Right atrium auricular region (tissue), 2 donors: ENCODE measurements at regions not wholly inside any gene's neighbourhood (a gene's known extent, or its start where the extent isn't known, plus 50 kb on each side); places are given as distances from the start of the nearest gene placed in this dataset.

Source experiments
- DNase-seq: peaks from one replicate; pipeline ENCODE4 v3.0.0-alpha.2; 2019; ENCODE audit warnings: low spot score
- H3K27ac ChIP-seq, 2 donors: fragments of 200-600 bp; sonication (generic); 1 replicate in 1 of 2; 2 replicates in 1 of 2; pipeline ENCODE4 v1.5.1; 2016 to 2019
- H3K27me3 ChIP-seq, 2 donors: fragments of 200-600 bp; sonication (generic); one replicate each; pipeline versions ENCODE4 v1.5.1 to v1.6.0; 2017 to 2019
- H3K36me3 ChIP-seq: fragments of 200-600 bp; sonication (generic); one replicate; pipeline ENCODE4 v1.5.1; 2016
- H3K4me1 ChIP-seq, 2 donors: fragments of 200-600 bp; sonication (generic); one replicate each; pipeline versions ENCODE4 v1.5.1 to v1.6.0; 2017 to 2019
- H3K4me3 ChIP-seq, 2 donors: fragments of 200-600 bp; sonication (generic); 1 replicate in 1 of 2; 2 replicates in 1 of 2; pipeline ENCODE4 v1.5.1; 2017 to 2019; ENCODE audit warnings: mild to moderate bottlenecking in 1 of 2, moderate library complexity in 1 of 2
- H3K9me3 ChIP-seq, 2 donors: fragments of 200-600 bp; sonication (generic); one replicate each; pipeline ENCODE4 v1.5.1; 2019
- CTCF ChIP-seq, 2 donors: fragments of 200-600 bp; sonication (generic); IDR thresholded peaks; one replicate each; pipeline ENCODE4 v1.5.1; 2019; ENCODE audit warnings: antibody characterized with exemption in 2 of 2

GRCh38 chr1:189939967-189940366 is 537.7 kb downstream of the BRINP3 start:
- DNase-seq = no peak

DNA sequence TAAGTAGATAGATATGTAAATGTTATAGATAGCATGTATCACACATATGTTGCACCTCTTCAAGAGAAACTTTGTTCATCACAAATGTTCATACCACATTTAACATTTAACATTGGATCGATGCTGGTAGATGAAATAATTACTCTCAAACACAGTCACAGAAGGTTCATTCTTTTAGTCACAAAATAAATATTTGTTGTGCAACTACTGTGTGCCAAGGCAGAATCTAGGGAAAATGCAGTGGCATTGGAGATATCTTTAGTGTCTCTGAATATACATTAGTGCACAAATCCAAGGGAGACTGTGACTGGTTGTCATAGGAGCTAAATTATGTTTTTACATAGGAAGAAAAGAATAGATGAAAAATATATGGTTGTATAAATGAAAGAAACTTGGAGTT is 535.7 kb downstream of the BRINP3 start:
- Histone ChIP-seq H3K4me3 (no peak overlapping the region), H3K27me3 (no peaks in the 10 kb centered on the region), H3K27ac (no peak overlapping the region), H3K9me3 (no peaks in the 10 kb centered on the region), H3K4me1 (no peaks in the 10 kb centered on the region), H3K36me3 (no peaks in the 10 kb centered on the region)
- TF ChIP-seq CTCF (IDR thresholded peaks at IDR 0.05) = no peak
- no peak for DNase-seq

More at GRCh38 chr1:189939967-189940366, 537.7 kb downstream of the BRINP3 start:
- H3K4me3 ChIP-seq = no peak overlapping the region
- H3K27ac ChIP-seq = no peak overlapping the region
- no peaks in the 10 kb centered on the region for H3K9me3 ChIP-seq
- no peaks in the 10 kb centered on the region for H3K27me3 ChIP-seq
- TF ChIP-seq CTCF (IDR thresholded peaks at IDR 0.05) = no peak
- H3K4me1 ChIP-seq = no peaks in the 10 kb centered on the region
- H3K36me3 ChIP-seq = no peaks in the 10 kb centered on the region

DNA sequence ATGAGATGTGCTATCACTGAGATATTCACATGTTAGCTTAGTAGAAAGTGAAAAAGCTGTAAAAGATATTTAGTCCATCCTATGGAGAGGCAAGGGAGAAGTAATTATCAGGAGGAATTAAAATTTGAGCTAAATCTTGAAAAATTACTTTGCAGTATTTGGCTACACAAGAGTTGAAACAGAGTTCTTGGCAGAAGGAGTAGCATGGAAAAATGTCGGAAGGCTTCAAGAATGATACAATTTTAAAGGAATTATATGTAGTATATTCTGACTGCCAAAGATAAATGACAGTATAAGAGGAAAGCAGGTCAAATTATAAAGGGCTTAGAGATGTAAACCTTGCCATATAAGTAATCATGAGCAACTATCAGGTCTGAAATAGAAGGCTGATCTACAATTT is 518.9 kb downstream of the BRINP3 start:
- H3K36me3 ChIP-seq = no peaks in the 10 kb centered on the region
- no peaks in the 10 kb centered on the region for H3K27me3 ChIP-seq
- TF ChIP-seq CTCF (IDR thresholded peaks at IDR 0.05) = no peak
- no peak for DNase-seq
- no peak overlapping the region for H3K27ac ChIP-seq
- H3K4me3 ChIP-seq = no peak overlapping the region
- no peaks in the 10 kb centered on the region for H3K9me3 ChIP-seq
- H3K4me1 ChIP-seq = no peaks in the 10 kb centered on the region

DNA sequence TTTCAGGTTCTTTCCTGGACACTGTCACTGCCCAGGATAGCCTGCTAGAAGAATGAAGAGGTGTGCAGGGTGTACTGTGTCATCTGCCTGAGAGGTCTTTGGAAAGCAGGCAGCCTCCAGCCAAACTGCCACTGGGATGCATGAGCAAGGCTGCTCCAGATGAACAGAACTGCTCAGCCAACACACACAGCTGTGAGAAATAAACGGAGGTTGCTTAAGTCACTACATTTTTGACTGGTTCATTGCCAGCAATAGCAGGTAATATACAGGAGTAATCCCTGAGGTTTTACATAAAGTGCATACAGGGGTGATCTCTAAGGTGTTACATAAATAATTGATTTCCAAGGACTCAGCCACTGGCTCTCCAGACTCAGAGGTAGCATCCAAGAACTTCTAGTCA is 516.9 kb downstream of the BRINP3 start:
- H3K27me3 ChIP-seq = no peaks in the 10 kb centered on the region
- H3K36me3 ChIP-seq = no peaks in the 10 kb centered on the region
- no peak overlapping the region for H3K4me3 ChIP-seq
- H3K27ac ChIP-seq = no peak overlapping the region
- H3K9me3 ChIP-seq = no peaks in the 10 kb centered on the region
- no peaks in the 10 kb centered on the region for H3K4me1 ChIP-seq
- TF ChIP-seq CTCF (IDR thresholded peaks at IDR 0.05) = no peak
- DNase-seq = no peak

DNA sequence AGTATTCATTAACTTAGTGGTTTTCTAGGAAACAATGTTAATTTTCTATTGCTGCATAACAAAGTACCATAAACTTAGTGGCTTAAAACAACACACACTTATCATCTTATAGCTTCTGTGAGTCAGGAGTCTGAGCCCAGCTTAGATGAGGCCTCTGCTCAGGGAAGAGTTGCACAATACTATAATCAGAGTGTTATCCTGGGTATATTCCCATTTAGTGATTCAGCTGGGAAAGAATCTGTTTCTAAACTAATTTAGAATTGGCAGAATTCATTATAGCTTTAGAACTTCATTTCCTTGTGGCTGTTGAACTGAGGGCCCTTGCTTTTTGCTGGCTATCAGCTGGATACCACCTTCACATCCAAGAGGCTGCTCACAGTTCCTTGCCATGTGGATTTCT is 515.5 kb downstream of the BRINP3 start:
- H3K4me1 ChIP-seq = no peaks in the 10 kb centered on the region
- no peak overlapping the region for H3K27ac ChIP-seq
- DNase-seq = no peak
- TF ChIP-seq CTCF (IDR thresholded peaks at IDR 0.05) = no peak
- H3K36me3 ChIP-seq = no peaks in the 10 kb centered on the region
- H3K27me3 ChIP-seq = no peaks in the 10 kb centered on the region
- no peak overlapping the region for H3K4me3 ChIP-seq
- H3K9me3 ChIP-seq = no peaks in the 10 kb centered on the region
